GM10266 (cell line): ENCODE measurements at regions not wholly inside any gene's neighbourhood (a gene's known extent, or its start where the extent isn't known, plus 50 kb on each side); places are given as distances from the start of the nearest gene placed in this dataset.
"Not testable (repeated sequence)": the region's sequence is repeated elsewhere in the genome, so short reads cannot be mapped to it uniquely, and the experiment has no call there.

ENCODE experiments used
- DNase-seq: peaks from one replicate; pipeline ENCODE4 v3.0.0; 2012; ENCODE audit errors: extremely low spot score
- CTCF ChIP-seq: IDR thresholded peaks from 2 replicates; pipeline ENCODE4 v1.5.1; 2012; ENCODE audit warnings: mild to moderate bottlenecking, low read depth; ENCODE audit not compliant: control insufficient read depth, insufficient read depth; ENCODE audit errors: missing control alignments

- TF ChIP-seq CTCF = no peak
- DNase-seq = no peak
Observed at GRCh38 chr6:14294270-14294951, 176.8 kb downstream of the CD83 start.

- DNase-seq = not testable (repeated sequence)
Observed at GRCh38 chr6:14296698-14297097, 179.1 kb downstream of the CD83 start.

GRCh38 chr6:14297118-14297517 lies 179.5 kb downstream of the CD83 start:
- not testable (repeated sequence) for DNase-seq

GRCh38 chr6:14300189-14300588 lies 182.6 kb downstream of the CD83 start:
- DNase-seq = not testable (repeated sequence)

- DNase-seq = not testable (repeated sequence)
Observed at GRCh38 chr6:14300721-14301120, 183.1 kb downstream of the CD83 start.

- not testable (repeated sequence) for DNase-seq
Observed at GRCh38 chr6:14301477-14301876, 183.9 kb downstream of the CD83 start.

GRCh38 chr6:14305131-14305530 lies 187.6 kb downstream of the CD83 start:
- TF ChIP-seq CTCF = no peak
- DNase-seq = no peak

- no peak for TF ChIP-seq CTCF
- no peak for DNase-seq
Observed at GRCh38 chr6:14305624-14306023, 188.1 kb downstream of the CD83 start.

- DNase-seq = no peak
- no peak for TF ChIP-seq CTCF
Observed at GRCh38 chr6:14306151-14306906, 188.8 kb downstream of the CD83 start.

GRCh38 chr6:14309516-14309915 lies 191.9 kb downstream of the CD83 start:
- no peak for TF ChIP-seq CTCF
- DNase-seq = no peak
